Calu3 (cell line): ENCODE measurements at regions not wholly inside any gene's neighbourhood (a gene's known extent, or its start where the extent isn't known, plus 50 kb on each side); places are given as distances from the start of the nearest gene placed in this dataset.

Experiments used
- BruUV-seq: library from RNA; stranded (reverse); fragments of 400-500 nt; replicated peaks from 2 replicates; lab custom pipeline; 2021; lab: Mats Ljungman, UMichigan
- CTCF ChIA-PET: fragments of 300-600 bp; sonication (Branson Sonifier 250); formaldehyde crosslinking; loops from one replicate; lab custom pipeline; 2022; ENCODE audit warnings: antibody characterized with exemption; lab: Charles Lee
- DNase-seq: peaks from one replicate; pipeline ENCODE4 v3.0.0; 2022
- H3K27ac Mint-ChIP-seq: one replicate; pipeline ENCODE4 v1.8.0; 2022; ENCODE audit warnings: mixed read lengths; ENCODE audit not compliant: unreplicated experiment
- H3K27me3 Mint-ChIP-seq: one replicate; pipeline ENCODE4 v1.8.0; 2022; ENCODE audit warnings: mixed read lengths; ENCODE audit not compliant: unreplicated experiment
- H3K36me3 Mint-ChIP-seq: one replicate; pipeline ENCODE4 v1.8.0; 2022; ENCODE audit warnings: mild to moderate bottlenecking, moderate library complexity, mixed read lengths; ENCODE audit not compliant: insufficient read depth, unreplicated experiment
- H3K4me1 Mint-ChIP-seq: one replicate; pipeline ENCODE4 v1.8.0; 2022; ENCODE audit warnings: mild to moderate bottlenecking, low read depth, mixed read lengths; ENCODE audit not compliant: unreplicated experiment
- H3K4me3 Mint-ChIP-seq: one replicate; pipeline ENCODE4 v1.8.0; 2022; ENCODE audit warnings: mild to moderate bottlenecking, low read depth, moderate library complexity, mixed read lengths; ENCODE audit not compliant: unreplicated experiment
- H3K9me3 Mint-ChIP-seq: one replicate; pipeline ENCODE4 v1.8.0; 2022; ENCODE audit warnings: low read depth, mixed read lengths; ENCODE audit not compliant: unreplicated experiment
- CTCF ChIP-seq: fragments of 200-600 bp; IDR thresholded peaks from one replicate; pipeline ENCODE4 v1.8.0; 2022; ENCODE audit warnings: antibody characterized with exemption; ENCODE audit not compliant: unreplicated experiment
- intact Hi-C: fragments of 100-400 bp; cut with micrococcal nuclease; formaldehyde crosslinking; loops from one replicate; pipeline ENCODE4 v1.10.0; 2022; ENCODE audit not compliant: unreplicated experiment

- no peak for DNase-seq
- intact Hi-C loops = no loop called here
- Mint-ChIP-seq H3K4me1 (no peaks in the 10 kb centered on the region), H3K27ac (no peak overlapping the region), H3K36me3 (no peaks in the 10 kb centered on the region), H3K27me3 (no peaks in the 10 kb centered on the region), H3K4me3 (no peak overlapping the region), H3K9me3 (peaks cover 25% of the 10 kb centered on the region)
- BruUV-seq = no TSS peak
- CTCF ChIA-PET = no interaction called here
- no peak for TF ChIP-seq CTCF
Observed at GRCh38 chrX:97844943-97845342, 961.2 kb downstream of the RPA4 start.

DNA sequence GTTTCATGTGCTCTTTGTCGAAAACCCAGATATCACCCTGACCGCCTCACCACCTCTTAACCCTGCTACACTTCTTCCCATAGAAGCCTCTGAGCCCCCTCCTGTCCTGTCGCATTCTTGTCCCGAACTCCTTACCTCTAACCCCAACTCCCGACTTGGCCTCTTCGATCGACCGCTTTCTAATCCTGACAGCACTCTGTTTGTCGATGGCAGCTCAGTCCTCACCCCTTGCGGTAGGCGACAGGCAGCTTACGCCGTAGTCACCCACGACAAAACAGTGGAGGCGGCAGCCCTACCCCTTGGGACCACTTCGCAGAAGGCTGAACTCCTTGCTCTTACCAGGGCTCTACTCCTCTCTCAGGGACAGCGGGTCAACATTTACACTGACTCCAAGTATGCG, 961.7 kb downstream of the RPA4 start:
- Mint-ChIP-seq H3K9me3 (peaks cover 25% of the 10 kb centered on the region), H3K36me3 (no peaks in the 10 kb centered on the region), H3K27ac (no peak overlapping the region), H3K4me1 (no peaks in the 10 kb centered on the region), H3K4me3 (no peak overlapping the region), H3K27me3 (no peaks in the 10 kb centered on the region)
- TF ChIP-seq CTCF = no peak
- CTCF ChIA-PET = no interaction called here
- DNase-seq = no peak
- intact Hi-C loops = no loop called here
- no TSS peak for BruUV-seq

DNA sequence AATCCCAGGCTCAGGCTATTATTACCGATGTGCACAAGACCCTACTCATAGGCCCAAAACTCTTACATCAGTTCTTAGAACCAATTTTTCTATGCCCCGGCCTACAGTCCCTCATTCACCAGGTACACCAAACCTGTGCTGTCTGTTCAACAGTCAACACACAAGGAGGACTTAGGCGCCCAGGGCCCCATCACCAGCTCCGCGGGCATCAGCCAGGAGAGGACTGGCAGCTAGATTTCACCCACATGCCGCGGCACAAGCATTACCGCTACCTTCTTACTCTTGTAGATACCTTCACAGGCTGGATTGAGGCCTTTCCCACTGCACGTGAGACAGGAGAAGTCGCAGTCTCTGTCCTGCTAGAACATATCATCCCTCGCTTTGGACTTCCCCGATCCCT, 962.5 kb downstream of the RPA4 start:
- Mint-ChIP-seq H3K4me1 (no peaks in the 10 kb centered on the region), H3K9me3 (peaks cover 25% of the 10 kb centered on the region), H3K4me3 (no peak overlapping the region), H3K27ac (no peak overlapping the region), H3K27me3 (no peaks in the 10 kb centered on the region), H3K36me3 (no peaks in the 10 kb centered on the region)
- DNase-seq = no peak
- no TSS peak for BruUV-seq
- intact Hi-C loops = no loop called here
- CTCF ChIA-PET = no interaction called here
- TF ChIP-seq CTCF = no peak

- no TSS peak for BruUV-seq
- Mint-ChIP-seq H3K9me3 (peaks cover 25% of the 10 kb centered on the region), H3K4me3 (no peak overlapping the region), H3K4me1 (no peaks in the 10 kb centered on the region), H3K36me3 (no peaks in the 10 kb centered on the region), H3K27me3 (no peaks in the 10 kb centered on the region), H3K27ac (no peak overlapping the region)
- intact Hi-C loops = no loop called here
- TF ChIP-seq CTCF = no peak
- CTCF ChIA-PET = no interaction called here
- no peak for DNase-seq
Observed at GRCh38 chrX:97846718-97847237, 963.1 kb downstream of the RPA4 start.
